Activated CD8-positive, alpha-beta memory T cell treated with anti-CD3 and anti-CD28 coated beads, Interleukin-2, amount 50 U/mL, for 4 hours (primary cell): ENCODE measurements at regions not wholly inside any gene's neighbourhood (a gene's known extent, or its start where the extent isn't known, plus 50 kb on each side); places are given as distances from the start of the nearest gene placed in this dataset.
A peak's percentile ranks its signal among the peaks of the same experiment; 100 is the strongest.
"Not testable (repeated sequence)": the region's sequence is repeated elsewhere in the genome, so short reads cannot be mapped to it uniquely, and the experiment has no call there.

Experiments used
- DNase-seq: peaks from one replicate; pipeline ENCODE4 v3.0.0-alpha.2; 2020

DNA sequence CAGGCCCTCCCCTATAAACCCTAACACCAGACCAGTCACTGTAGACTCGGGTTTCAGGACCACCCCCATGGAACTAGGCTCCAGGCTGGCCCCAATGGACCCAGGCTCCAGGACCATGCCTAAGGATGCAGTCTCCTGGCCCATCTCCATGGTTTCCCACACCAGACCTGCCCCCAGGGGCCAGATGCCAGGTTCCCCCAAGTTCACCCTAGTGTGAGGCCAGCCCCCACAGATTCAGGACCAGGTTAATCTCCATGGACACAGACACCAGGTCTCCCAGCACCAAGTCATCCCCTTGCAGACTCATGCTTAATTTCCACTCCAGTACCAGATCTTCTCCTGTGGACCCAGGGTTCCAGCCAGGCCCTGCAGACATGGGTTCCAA lies 103.8 kb upstream of the LANCL2 start:
- DNase-seq, result no peak

DNA sequence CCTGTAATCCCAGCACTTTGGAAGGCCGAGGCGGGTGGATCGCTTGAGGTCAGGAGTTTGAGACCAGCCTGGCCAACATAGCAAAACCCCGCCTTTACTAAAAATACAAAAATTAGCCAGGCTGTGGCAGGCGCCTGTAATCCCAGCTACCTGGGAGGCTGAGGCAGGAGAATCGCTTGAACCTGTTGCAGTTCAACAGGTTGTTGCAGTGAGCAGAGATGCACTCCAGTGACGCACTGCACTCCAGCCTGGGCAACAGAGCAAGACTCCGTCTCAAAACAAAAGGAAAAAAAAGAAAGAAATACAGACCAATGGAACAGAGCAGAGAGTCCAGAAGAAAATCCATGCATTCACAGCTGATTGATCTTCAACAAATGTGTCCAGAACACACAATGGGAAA lies 99.8 kb upstream of the LANCL2 start:
- DNase-seq, result not testable (repeated sequence)

DNA sequence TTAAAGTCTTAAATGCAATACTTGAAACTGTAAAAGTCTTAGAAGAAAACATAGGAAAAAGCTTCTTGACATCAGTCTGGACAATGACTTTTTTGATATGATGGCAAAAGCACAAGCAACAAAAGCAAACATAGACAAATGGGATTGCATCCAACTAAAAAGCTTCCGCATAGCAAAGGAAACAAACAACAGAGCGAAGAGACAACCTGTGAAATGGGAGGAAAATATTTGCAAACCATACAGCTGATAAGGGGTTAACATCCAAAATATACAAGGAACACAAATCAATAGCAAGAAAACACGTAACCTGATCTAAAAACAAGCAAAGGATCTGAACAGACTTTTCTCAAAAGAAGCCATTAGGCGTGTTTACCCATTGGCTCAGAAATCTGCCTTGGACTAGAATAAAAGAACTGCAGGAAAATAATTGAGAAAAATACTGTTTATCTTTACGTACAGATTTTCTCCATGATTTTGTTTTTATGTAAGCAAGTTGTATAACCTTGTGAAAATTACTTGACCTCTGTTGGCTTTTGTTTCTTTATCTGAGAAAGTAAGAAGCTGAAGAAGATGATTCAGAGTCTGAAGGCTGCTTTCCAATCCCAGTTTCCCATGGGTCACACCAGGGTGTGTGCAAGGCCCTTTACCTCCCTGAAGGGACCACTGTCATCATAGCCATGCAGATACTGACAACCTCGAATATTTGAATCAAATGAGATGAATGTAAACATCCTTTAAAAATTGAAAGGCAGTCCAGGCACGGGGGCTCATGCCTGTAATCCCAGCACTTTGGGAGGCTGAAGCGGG lies 99.1 kb upstream of the LANCL2 start:
- DNase-seq, result no peak

DNA sequence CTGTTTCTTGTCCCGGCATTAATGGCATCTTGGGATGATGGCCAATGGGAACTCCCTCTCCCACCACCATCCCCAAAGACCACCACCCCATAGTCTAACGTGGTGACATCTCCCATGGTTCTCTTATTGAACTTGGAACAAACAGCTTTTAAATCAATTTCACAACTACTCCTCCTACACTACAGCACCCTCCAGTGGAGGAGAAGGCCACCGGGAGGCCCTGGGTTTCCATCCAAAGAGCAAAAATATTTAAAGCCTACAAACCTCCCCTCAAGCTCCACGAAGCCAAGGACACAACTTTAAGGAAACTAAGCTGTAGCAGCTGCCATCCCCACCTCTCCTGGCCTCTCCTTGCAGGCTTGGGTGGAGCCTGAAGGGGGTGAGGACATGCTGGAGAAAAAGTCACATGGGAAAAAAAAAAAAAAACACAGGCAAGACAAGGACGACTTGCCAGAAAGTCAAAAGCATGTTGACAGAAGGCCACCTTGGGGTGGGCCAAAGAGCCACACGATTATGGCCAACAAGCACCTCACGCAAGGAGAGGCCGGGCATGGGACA lies 94.0 kb upstream of the LANCL2 start:
- no peak for DNase-seq

DNA sequence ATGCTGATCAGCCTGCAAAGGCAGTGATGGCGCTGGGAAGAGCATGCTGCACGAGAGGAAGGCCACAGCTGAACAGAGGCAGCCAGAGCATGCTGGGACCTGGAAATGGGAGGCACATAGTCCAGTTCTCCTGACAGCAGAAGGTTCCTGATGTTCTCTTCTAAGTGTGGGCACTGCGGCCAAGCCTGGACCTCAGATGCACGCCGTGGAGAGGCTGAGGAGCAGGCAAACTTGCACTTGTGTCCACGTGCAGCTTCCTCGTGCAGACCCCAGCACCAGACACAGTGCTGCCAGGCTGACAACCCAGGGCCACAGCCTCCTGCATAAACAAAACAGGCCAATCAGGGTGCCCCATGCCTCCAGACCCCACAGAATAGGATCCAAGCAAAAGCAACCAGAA lies 93.5 kb upstream of the LANCL2 start:
- DNase-seq, result no peak

DNA sequence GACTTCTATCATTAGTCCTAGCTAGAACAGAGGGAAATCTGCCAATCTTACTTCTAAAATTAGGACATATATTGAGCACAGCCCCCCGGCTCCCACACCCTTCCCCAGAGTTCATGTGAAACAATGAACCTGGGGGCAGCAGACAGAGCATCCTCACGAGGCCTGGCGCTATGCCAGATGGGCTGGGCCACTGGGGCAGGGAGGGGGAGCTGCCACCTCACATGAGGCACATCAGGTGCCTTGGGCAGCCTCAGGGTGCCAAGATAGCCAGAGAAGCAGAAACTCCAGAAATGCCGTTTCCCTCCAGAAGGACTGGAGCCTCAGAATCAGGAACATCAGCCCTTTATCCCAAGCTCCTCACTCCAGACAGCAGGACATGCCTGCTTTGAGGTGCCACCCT lies 92.8 kb upstream of the LANCL2 start:
- no peak for DNase-seq

DNA sequence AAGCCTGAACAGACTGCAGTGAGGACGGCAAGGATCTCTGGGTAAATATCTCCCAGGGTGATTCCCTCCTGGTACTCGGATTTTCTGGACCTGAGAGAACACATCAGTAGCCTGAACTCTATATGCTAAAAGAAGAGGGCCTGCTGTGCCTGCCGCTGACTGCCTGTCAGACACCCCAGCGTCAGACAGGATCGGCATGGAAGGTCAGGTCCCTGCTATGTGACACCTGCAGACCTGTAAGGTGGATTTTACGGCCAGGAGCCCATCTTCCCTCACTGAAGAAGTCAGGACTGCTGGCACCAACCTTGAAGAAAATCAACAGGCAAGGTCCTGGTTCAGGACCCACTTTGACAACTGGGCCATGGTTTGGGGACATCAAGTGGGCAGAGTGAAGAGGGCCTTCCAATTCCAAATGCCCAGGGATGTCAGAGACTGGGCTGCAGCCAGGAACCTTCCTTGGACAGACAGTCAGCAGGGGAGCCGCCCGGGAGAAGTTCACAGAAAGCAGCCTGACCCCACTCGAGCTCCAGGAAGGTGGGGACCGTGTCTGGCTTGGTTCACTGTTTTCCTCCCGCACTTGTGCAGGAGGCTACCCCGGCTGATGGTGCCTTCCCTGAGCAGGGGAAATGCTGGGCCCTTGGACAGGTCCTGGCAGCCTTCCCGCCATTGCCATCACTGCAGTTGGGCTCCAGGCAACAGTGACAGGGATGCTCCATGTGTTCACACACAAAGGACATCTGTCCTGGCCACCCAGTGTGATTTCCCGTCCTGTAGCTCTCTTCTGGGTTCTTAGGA lies 91.8 kb upstream of the LANCL2 start:
- no peak for DNase-seq

DNA sequence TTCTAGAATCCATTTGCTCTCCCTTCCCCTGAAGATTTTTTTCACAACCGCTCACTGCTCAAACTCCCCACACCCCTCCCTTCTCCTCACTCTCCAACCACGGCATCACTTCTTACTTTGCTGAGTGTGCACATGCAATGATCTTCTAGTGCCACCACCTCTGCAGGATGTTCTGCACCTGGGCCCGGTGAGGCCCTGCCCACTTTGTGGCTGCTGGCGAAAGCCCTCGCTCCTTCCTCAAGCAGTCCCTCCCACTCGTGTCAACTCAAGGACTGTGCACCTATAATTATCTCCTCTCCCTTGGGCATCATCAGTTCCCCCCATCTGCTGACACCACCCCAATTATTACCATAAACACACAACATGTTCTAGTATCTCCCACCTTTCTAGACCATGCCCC lies 91.0 kb upstream of the LANCL2 start:
- DNase-seq, result no peak

DNA sequence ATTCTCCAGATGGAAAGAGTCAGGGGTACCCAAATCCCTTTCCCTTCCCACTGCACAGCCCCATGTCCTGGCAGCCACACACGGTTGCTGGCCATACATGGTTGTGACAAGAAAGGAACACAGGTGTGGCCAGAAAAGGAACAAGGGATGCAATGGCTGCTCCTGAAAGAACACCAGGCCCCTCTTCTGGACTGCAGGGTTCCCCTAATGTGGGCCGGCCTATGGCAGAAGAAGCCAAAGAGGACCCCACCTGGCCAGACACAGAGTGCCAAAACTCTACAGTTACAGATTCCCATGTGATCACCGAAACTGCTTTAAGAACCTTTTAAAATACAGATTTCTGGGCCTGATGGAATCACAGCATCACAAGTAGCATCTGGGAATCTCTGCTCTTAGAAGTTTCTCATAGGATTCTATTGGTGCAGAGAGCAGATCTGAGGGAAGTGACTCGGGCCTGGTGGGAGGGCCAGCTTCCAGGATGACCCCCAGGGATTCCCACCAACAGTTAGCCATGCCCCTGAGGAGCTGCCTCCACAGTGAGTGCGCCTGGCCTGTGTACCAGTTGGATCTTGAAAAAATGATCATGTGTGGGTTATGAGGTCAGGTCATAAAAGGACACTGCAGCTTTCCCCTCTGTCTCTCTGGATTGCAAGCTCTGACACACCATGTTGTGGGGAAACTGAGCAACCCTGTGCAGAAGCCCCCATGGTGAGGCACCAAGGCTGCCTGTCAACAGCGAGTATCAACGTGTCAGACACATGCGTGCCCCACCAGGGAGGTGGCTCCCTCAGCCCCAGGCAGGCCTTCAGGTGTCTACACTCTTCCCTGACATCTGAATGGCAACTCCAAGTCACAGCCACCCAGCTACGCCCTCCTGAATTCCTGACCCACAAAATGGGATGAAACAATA lies 89.6 kb upstream of the LANCL2 start:
- no peak for DNase-seq

DNA sequence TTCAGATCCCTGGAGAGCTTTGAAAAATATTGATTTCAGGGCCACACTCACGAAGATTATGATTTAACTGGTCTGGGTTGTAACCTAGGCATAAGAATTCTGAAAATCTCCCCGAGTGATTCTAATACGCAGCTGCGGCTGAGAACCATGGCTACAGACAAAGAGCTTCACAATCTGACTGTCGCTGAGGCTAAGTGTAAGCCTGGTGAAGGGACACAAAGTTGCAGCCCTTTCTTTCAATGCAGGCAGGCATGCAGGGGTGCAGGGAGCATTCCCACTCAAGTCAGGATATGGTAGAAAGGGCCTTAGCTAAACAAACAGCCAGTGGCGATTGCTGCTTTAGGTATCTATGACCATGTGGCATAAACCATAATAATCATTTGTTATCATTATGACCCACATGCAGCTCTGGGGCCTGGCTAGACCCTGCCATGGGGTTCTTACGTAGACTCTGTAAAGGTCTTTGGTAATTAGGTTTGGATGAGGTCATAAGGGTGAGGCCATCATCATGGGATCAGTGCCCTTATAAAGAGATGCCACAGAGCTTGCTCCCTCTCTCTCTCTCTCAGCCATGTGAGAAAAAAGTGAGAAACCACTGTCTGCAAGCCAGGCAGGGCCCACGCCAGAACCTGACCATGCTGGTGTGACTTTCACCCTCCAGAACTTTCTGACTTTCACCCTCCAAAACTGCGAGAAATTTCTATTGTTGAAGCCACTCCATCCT lies 88.4 kb upstream of the LANCL2 start:
- DNase-seq, result no peak

DNA sequence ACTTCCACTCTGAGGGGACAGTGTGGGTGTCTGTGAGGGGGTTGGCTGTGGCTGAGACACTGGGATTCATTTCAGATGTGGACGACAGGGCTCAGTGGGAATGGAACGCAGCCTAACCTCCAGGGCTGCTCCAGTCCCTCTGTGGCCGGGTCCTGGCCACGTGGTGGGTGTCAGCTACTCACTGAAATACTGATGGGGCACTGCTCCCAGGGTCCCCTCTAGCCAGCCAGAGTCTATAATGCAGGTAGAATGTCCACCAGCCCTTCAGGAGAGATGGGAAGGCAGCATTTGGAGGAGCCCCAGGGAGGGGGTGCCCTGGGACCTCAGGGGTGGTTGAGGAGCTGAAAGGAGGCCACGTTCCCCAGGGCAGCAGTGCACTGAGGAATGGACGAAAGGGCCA lies 87.2 kb upstream of the LANCL2 start:
- no peak for DNase-seq

DNA sequence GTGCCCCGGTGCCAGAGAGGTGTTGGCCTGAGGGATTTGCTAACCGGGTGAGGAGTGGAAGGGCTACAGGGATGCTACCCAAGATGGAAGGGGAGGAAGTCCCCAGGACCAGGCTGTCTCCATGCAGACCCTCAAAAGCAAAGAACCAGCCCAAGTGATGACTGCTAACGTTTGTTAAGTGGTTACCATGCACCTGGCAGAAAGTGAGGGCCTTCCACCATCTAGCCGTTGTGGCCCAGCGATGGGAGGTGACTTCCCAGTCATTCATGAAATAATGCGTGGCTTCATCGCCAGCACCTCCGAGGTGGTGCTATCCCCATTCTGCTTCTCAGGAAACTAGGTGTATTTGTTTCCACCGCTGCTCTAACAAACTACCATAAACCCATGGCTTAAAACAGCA lies 86.8 kb upstream of the LANCL2 start:
- DNase-seq, result no peak

DNA sequence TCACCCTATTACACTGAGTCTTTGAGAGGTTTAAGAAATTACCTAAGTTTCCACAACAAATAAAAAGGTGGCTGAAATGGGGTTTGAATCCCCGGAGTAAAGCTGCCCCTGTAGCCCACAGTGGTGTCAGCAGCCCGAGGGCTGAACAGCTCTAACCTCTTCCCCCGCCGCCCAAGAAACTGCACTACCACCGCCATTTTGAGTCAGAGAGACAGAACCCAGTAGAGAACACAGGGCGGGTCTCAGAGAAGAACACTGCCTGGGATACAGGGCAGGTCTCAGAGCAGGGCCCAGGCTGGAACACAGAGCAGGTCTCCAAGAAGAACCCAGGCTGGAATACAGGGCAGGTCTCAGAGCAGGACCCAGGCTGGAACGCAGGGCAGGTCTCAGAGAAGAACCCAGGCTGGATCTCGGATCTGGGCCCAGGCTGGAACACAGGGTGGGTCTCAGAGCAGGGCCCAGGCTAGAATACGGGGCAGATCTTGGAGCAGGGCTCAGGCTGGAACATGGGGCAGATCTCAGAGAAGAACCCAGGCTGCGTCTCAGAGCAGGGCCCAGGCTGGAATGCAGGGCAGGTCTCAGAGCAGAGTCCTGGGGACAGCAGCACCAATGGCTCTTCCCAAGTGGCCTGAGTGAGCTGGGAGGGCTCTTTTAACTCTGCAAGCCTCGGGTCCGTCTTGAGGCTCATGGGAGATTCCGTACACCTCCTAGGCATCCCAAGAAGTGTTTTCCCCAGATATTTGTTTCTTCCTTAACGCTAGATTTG lies 85.9 kb upstream of the LANCL2 start:
- no peak for DNase-seq

DNA sequence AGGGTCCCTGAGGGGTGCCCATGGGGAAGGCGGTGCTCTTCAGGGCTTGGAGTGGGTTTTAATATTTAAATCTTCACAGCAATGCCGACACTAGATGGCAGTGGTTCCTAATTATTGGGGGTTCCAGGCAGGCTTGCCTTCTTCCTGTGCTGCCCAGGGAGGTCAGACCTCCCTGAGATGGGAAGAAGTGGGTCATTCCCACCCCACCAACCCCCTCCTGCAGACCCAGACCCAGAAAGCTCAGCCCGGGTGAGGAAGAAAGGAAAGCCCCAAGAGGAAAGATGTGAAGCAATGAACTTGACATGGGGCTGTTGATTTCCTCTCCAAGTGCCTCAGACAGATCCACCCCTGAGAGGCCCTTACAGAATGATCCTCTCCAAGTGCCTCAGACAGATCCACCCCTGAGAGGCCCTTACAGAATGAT lies 85.1 kb upstream of the LANCL2 start:
- peak; percentile 61 for DNase-seq

DNA sequence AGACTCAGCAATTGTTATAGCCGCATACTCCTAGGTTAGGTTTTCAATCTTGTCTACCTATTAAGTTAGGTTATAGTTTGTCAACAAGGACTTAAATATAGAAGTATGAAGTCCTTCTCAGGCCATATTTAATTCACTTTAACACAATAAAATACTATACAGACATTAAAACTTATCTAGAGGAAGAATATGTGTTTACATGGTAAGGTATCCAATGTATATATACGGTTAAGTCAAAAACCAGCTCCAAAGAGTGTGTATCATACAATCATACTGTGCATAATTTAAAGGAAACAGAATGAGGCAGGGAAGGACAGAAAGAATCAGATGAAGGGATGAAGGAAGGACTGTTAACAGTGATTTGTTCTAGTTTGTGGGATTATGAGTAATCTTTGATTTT lies 79.5 kb upstream of the LANCL2 start:
- DNase-seq, result no peak

DNA sequence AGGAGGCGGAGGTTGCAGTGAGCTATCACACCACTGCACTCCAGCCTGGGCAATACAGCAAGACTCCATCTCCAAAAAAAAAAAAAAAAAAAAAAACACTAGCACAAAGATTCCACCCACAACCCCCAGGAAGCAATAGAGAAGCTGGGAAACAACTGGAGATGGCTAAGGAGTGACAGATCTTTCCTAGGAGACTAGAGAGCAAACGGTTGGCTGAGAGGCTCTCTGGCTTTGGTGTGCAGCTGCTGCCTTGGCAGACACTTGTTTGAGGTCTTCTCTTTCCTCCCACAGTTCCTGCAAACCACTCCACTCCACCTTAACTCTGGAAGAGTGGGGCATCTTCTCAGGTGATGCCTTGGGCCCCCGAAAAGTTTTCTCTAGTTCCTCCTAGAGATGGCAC lies 78.5 kb upstream of the LANCL2 start:
- DNase-seq, result no peak

DNA sequence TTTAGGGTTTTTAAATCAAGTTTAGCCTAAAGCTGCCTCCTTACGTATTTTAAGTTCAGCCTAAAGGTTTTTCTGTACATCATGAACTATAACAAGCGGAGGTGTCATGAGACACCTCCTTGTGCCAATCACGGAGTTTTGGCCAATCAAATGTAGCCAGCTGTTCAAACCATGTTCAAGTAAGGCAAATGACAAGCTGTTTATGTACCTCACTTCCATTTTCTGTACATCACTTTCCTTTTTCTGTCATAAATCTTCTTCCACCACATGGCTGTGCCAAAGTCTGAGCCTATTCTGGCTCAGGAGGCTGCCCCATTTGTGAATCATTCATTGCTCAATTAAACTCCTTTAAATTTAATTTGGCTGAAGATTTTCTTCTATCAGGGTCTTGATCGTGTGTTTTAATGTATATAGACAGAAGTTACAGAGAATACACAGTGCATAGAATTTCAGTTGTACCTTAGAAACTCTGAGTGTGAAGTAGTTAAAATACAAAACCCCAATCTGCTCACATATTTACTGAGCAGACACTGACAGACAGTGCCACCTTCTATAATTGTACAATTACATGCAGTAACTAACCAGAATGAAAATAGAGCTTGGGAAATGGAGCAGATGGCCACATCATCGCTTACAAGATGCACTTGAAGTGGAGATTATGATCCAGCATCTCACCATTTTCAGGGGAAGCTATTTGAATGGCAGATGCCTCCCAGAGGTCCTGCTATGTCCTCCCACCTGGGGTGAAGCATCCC lies 76.9 kb upstream of the LANCL2 start:
- DNase-seq, result no peak

DNA sequence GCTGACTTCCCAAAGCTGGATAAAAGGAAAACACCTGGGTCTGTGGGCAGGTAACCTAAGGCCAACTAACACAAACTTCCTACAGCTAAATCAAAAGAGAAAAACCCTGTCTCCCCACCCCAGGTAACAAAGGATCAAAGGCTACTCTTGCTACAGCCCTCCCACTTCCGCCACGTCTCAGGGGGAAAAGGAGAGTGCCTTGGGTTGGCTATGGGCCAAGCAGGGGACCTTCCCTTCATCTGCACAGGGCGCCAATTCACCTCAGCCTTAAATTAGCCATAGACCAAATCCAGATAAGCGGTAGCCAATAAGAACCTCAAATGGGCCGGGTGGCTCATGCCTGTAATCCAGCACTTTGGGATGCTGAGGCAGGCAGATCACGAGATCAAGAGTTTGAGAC lies 69.1 kb upstream of the LANCL2 start:
- DNase-seq, result no peak

DNA sequence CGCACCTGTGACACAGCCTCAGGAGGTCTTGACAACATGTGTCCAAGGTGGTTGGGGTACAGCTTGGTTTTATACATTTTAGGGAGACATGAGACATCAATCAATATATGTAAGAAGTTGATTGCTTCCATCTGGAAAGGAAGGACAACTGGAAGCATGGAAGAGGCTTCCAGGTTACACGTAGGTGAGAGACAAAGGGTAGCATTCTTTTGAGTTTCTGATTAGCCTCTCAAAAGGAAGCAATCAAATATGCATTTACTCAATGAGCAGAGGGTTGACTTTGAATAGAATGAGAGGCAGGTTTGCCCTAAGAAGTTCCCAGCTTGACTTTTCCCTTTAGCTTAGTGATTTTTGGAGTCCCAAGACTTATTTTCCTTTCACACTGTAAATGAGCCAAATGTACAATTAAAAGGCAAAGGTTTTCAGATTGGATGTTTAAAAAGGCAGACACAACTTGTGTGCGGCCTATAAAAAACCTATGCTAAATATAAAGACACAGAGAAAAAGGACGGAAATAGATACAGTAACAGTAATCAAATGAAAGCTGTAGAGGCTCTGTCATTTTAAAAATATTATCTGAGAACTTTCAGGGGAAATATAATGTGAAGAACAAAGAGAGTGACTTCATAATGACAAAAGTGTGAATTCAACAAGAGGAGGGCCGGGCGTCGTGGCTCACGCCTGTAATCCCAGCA lies 65.7 kb upstream of the LANCL2 start:
- no peak for DNase-seq

DNA sequence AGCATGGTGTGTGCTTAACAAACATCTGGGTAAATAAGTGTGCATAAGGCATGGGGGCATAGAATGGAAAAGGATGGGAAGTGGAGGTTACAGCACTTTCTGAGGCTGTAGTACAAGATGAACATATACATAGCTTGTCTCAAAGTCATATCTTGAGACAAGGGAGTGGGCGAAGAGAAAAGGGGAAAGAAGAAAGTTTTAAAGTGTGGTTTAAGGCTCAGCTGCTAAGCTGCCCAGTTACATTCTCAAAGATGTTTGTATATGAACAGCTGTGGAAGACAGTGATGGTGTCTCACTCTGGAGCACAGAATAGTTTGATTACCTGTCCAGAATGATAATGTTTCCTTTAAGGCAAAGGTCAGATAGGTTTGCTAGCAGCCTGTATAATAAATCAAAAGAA lies 61.9 kb upstream of the LANCL2 start:
- no peak for DNase-seq
